IMR-90 (cell line): ENCODE measurements at regions not wholly inside any gene's neighbourhood (a gene's known extent, or its start where the extent isn't known, plus 50 kb on each side); places are given as distances from the start of the nearest gene placed in this dataset.

Experiments
- ATAC-seq: fragments of 200-7000 bp; cut with Tn5 transposase; 2 replicates; pipeline ENCODE4 v1.9.1; 2020; ENCODE audit warnings: low read depth, mild to moderate bottlenecking, moderate library complexity
- BruUV-seq: library from RNA; stranded (reverse); fragments of 400-500 nt; replicated peaks from 2 replicates; lab custom pipeline; 2021; lab: Mats Ljungman, UMichigan
- CTCF ChIA-PET: fragments of 300-600 bp; formaldehyde crosslinking; extraction: SDS; loops from one replicate; lab custom pipeline; 2021; ENCODE audit warnings: antibody characterized with exemption; lab: Yijun Ruan, JAX
- POLR2A ChIA-PET: fragments of 300-600 bp; sonication (Branson Sonifier 250); formaldehyde crosslinking; loops from one replicate; lab custom pipeline; 2022; ENCODE audit warnings: antibody characterized with exemption; ENCODE audit not compliant: unreplicated experiment; lab: Charles Lee
- DNase-seq: peaks from one replicate; pipeline ENCODE4 v3.0.0; 2013
- H2AFZ ChIP-seq: replicated peaks from 2 replicates; pipeline ENCODE3; 2013; ENCODE audit warnings: low read length, mild to moderate bottlenecking; ENCODE audit not compliant: poor library complexity
- H2AK5ac ChIP-seq: 2 replicates; pipeline ENCODE4 v1.6.1; 2013; ENCODE audit warnings: low read depth, low read length, inconsistent platforms
- H2AK9ac ChIP-seq: replicated peaks from 2 replicates; pipeline ENCODE3; 2013; ENCODE audit warnings: mild to moderate bottlenecking, low read depth, low read length, moderate library complexity; ENCODE audit not compliant: poor library complexity
- H2BK120ac ChIP-seq: 2 replicates; pipeline ENCODE4 v1.6.1; 2013; ENCODE audit warnings: low read depth, low read length, inconsistent platforms
- H2BK15ac ChIP-seq: 3 replicates; pipeline ENCODE4 v1.6.1; 2013; ENCODE audit warnings: low read depth, low read length, inconsistent platforms
- H2BK20ac ChIP-seq: 2 replicates; pipeline ENCODE4 v1.6.1; 2013; ENCODE audit warnings: low read depth, mild to moderate bottlenecking, inconsistent platforms, low read length, moderate library complexity
- H2BK5ac ChIP-seq: 2 replicates; pipeline ENCODE4 v1.6.1; 2013; ENCODE audit warnings: mild to moderate bottlenecking, low read depth, low read length, inconsistent platforms; ENCODE audit not compliant: poor library complexity, severe bottlenecking
- H3K14ac ChIP-seq: replicated peaks from 2 replicates; pipeline ENCODE4 v1.6.1; 2013; ENCODE audit warnings: low read depth, low read length, inconsistent platforms
- H3K18ac ChIP-seq: 2 replicates; pipeline ENCODE4 v1.6.1; 2013; ENCODE audit warnings: low read depth, low read length, control low read depth
- H3K23ac ChIP-seq: 2 replicates; pipeline ENCODE4 v1.6.1; 2013; ENCODE audit warnings: low read depth, low read length, inconsistent platforms
- H3K27ac ChIP-seq: 2 replicates; pipeline ENCODE4 v1.5.1; 2013; ENCODE audit warnings: mild to moderate bottlenecking, control low read depth, low read length; ENCODE audit not compliant: insufficient read depth
- H3K27me3 ChIP-seq: 2 replicates; pipeline ENCODE4 v1.6.1; 2013; ENCODE audit warnings: low read length; ENCODE audit not compliant: control insufficient read depth, insufficient read depth
- H3K36me3 ChIP-seq: 2 replicates; pipeline ENCODE4 v1.6.1; 2013; ENCODE audit warnings: low read length, mixed read lengths; ENCODE audit not compliant: control insufficient read depth, insufficient read depth
- H3K4ac ChIP-seq: 2 replicates; pipeline ENCODE4 v1.6.1; 2013; ENCODE audit warnings: low read depth, low read length, inconsistent platforms
- H3K4me1 ChIP-seq: 2 replicates; pipeline ENCODE4 v1.6.1; 2013; ENCODE audit warnings: low read length, mixed read lengths; ENCODE audit not compliant: control insufficient read depth, insufficient read depth
- H3K4me2 ChIP-seq: 2 replicates; pipeline ENCODE4 v1.6.1; 2013; ENCODE audit warnings: low read depth, mild to moderate bottlenecking, control low read depth, low read length, moderate library complexity
- H3K4me3 ChIP-seq: 2 replicates; pipeline ENCODE4 v1.5.1; 2013; ENCODE audit warnings: low read depth, mild to moderate bottlenecking, control low read depth, low read length, moderate library complexity; ENCODE audit not compliant: insufficient read depth
- H3K56ac ChIP-seq: 2 replicates; pipeline ENCODE4 v1.6.1; 2013; ENCODE audit warnings: low read length, inconsistent platforms; ENCODE audit not compliant: insufficient read depth; ENCODE audit errors: extremely low read depth
- H3K79me1 ChIP-seq, 2 experiments: 2 replicates each; pipeline ENCODE4 v1.6.1; 2013; ENCODE audit warnings: low read length in 2 of 2, inconsistent platforms in 1 of 2, low read depth in 1 of 2
- H3K9ac ChIP-seq: 2 replicates; pipeline ENCODE4 v1.6.1; 2013; ENCODE audit warnings: low read depth, low read length, control low read depth
- H3K9me1 ChIP-seq: 2 replicates; pipeline ENCODE4 v1.6.1; 2013; ENCODE audit warnings: low read length, inconsistent platforms; ENCODE audit not compliant: insufficient read depth
- H3K9me3 ChIP-seq: 2 replicates; pipeline ENCODE4 v1.6.1; 2013; ENCODE audit warnings: low read length; ENCODE audit not compliant: control insufficient read depth, insufficient read depth
- H4K20me1 ChIP-seq: 2 replicates; pipeline ENCODE4 v1.6.1; 2013; ENCODE audit warnings: low read length, inconsistent platforms; ENCODE audit not compliant: insufficient read depth
- H4K5ac ChIP-seq: 2 replicates; pipeline ENCODE4 v1.6.1; 2013; ENCODE audit warnings: mild to moderate bottlenecking, low read depth, low read length, control low read depth
- H4K8ac ChIP-seq, 2 experiments: 2 replicates each; pipeline ENCODE4 v1.6.1; 2013; ENCODE audit warnings: low read depth in 2 of 2, low read length in 2 of 2, control low read depth in 1 of 2, inconsistent platforms in 1 of 2
- H4K91ac ChIP-seq: 2 replicates; pipeline ENCODE4 v1.6.1; 2013; ENCODE audit warnings: low read depth, low read length, inconsistent platforms; ENCODE audit not compliant: insufficient read depth
- BHLHE40 ChIP-seq: fragments of 150-350 bp; IDR thresholded peaks from 2 replicates; pipeline ENCODE4 v1.6.1; 2016; ENCODE audit warnings: mild to moderate bottlenecking, low read depth, low read length
- CEBPB ChIP-seq: IDR thresholded peaks from 2 replicates; pipeline ENCODE4 v1.6.1; 2012; ENCODE audit warnings: low read depth, low read length, improper control_type of control experiment
- CTCF ChIP-seq: conservative IDR thresholded peaks from 2 replicates; pipeline ENCODE4 v1.5.1; 2012; ENCODE audit warnings: mild to moderate bottlenecking, low read depth, low read length, improper control_type of control experiment
- ELK1 ChIP-seq: fragments of 150-350 bp; IDR thresholded peaks from 2 replicates; pipeline ENCODE4 v1.6.1; 2016; ENCODE audit warnings: low read depth, mild to moderate bottlenecking, low read length, moderate library complexity, borderline replicate concordance
- FOS ChIP-seq: fragments of 150-350 bp; IDR thresholded peaks from 2 replicates; pipeline ENCODE4 v1.6.1; 2016; ENCODE audit warnings: low read depth, low read length
- MAFK ChIP-seq: IDR thresholded peaks from 2 replicates; pipeline ENCODE4 v1.6.1; 2012; ENCODE audit warnings: low read depth, low read length, improper control_type of control experiment
- MXI1 ChIP-seq: IDR thresholded peaks from 2 replicates; pipeline ENCODE4 v1.6.1; 2012; ENCODE audit warnings: low read depth, mild to moderate bottlenecking, low read length, moderate library complexity, borderline replicate concordance
- NFE2L2 ChIP-seq: fragments of 150-350 bp; IDR thresholded peaks from 2 replicates; pipeline ENCODE4 v1.6.1; 2016; ENCODE audit warnings: low read depth, mild to moderate bottlenecking, low read length
- POLR2A ChIP-seq: IDR thresholded peaks from 2 replicates; pipeline ENCODE4 v1.6.1; 2012; ENCODE audit warnings: mild to moderate bottlenecking, low read depth, low read length
- RAD21 ChIP-seq: IDR thresholded peaks from 2 replicates; pipeline ENCODE4 v1.6.1; 2012; ENCODE audit warnings: low read length, improper control_type of control experiment
- SMC3 ChIP-seq: fragments of 150-350 bp; IDR thresholded peaks from 2 replicates; pipeline ENCODE4 v1.6.1; 2016; ENCODE audit warnings: low read depth, mild to moderate bottlenecking, antibody characterized with exemption, low read length, moderate library complexity
- USF2 ChIP-seq: fragments of 150-350 bp; IDR thresholded peaks from 2 replicates; pipeline ENCODE4 v1.6.1; 2017; ENCODE audit warnings: mild to moderate bottlenecking, antibody characterized with exemption, low read length, low read depth
- WGBS, 2 experiments: methylation state at CpG; one replicate each; pipeline versions ENCODE4 v1.1.5 to v1.1.7; 2013; ENCODE audit warnings: missing lambda C conversion rate in 2 of 2; ENCODE audit not compliant: insufficient read length in 1 of 2; ENCODE audit errors: extremely low coverage in 2 of 2; 5-methylcytosine and 5-hydroxymethylcytosine counted together
- dilution Hi-C: fragments of 300-500 bp; cut with HindIII; formaldehyde crosslinking; loops from one replicate; pipeline ENCODE4 v1.14.3; 2018; ENCODE audit warnings: low sequenced_read_pairs; ENCODE audit not compliant: unreplicated experiment
- in situ Hi-C: fragments of 300-500 bp; cut with MboI; formaldehyde crosslinking; loops from 3 replicates; pipeline ENCODE4 v1.14.3; 2019; ENCODE audit warnings: low sequenced_read_pairs, inconsistent platforms, mixed read lengths
- intact Hi-C: fragments of 100-400 bp; cut with micrococcal nuclease; formaldehyde crosslinking; loops from 2 replicates; pipeline ENCODE4 v1.10.0; 2022

- 0% methylated on average over 2 of the region's 8 CpGs; no CpG with 5 or more reads in 1 of the 2 experiments for WGBS, 2 experiments
- intact Hi-C loops (loop anchor here (1.0 to 5.0 kb wide), 3 partner anchors 17 to 41 kb away; no protein-coding TSS in a partner anchor), dilution Hi-C loops (no loop called here), in situ Hi-C loops (no loop called here)
- H4K91ac ChIP-seq: peak overlapping the region; percentile 95; the same call in 1 of the 2 replicates
- peak; percentile 31; the same call in 1 of the 2 replicates for TF ChIP-seq MAFK
- no peak for TF ChIP-seq USF2
- peak; percentile 32; the same call in 1 of the 2 replicates for TF ChIP-seq RAD21
- TF ChIP-seq FOS: peak; percentile 97
- peak; percentile 57 for TF ChIP-seq POLR2A
- TF ChIP-seq MXI1: no peak
- TF ChIP-seq BHLHE40: peak; percentile 67; the same call in 1 of the 2 replicates
- TF ChIP-seq CTCF: no peak
- 0 out of 2 replicates have a peak, but pooled peaks have one; percentile 21 for TF ChIP-seq NFE2L2
- TF ChIP-seq CEBPB: peak; percentile 86
- no peak for TF ChIP-seq ELK1
- no peak for TF ChIP-seq SMC3
- peak overlapping the region; percentile 72 for H3K4me2 ChIP-seq
- peak overlapping the region; percentile 99; the same call in 2 of the 3 replicates for H2BK15ac ChIP-seq
- H2AK5ac ChIP-seq: peak overlapping the region; percentile 93; the same call in 1 of the 2 replicates
- H2BK120ac ChIP-seq: peak overlapping the region; percentile 97
- no peaks in the 10 kb centered on the region for H3K36me3 ChIP-seq
- POLR2A ChIA-PET: interaction anchor here (0.6 kb wide), 1 partner anchor 29 kb away, joined by 3 read pairs; no protein-coding TSS in a partner anchor
- peak overlapping the region; percentile 94; the same call in 1 of the 2 replicates for H4K5ac ChIP-seq
- H3K23ac ChIP-seq: peak overlapping the region; percentile 6; the same call in 1 of the 2 replicates
- H3K4ac ChIP-seq: peak overlapping the region; percentile 93; the same call in 1 of the 2 replicates
- peaks cover 22% of the 10 kb centered on the region for H3K4me1 ChIP-seq
- H2AFZ ChIP-seq: no peak overlapping the region
- H3K79me1 ChIP-seq: peaks cover 0 to 35% of the 10 kb centered on the region in 2 experiments; a peak in 2 of 4 replicates
- no TSS peak for BruUV-seq
- peak overlapping the region; percentile 31; the same call in 1 of the 2 replicates for H3K9ac ChIP-seq
- peak overlapping the region; percentile 95 for H2BK20ac ChIP-seq
- peak overlapping the region; percentile 91; the same call in 1 of the 2 replicates for H3K14ac ChIP-seq
- ATAC-seq (peak; percentile 79), DNase-seq (peak; percentile 100)
- CTCF ChIA-PET: interaction anchor here (1.2 to 2.0 kb wide), 2 partner anchors 29 to 58 kb away, joined by 3 to 5 read pairs; no protein-coding TSS in a partner anchor
- H4K8ac ChIP-seq: peak overlapping the region; percentile 91 to 98
- H3K4me3 ChIP-seq: no peak overlapping the region
- H3K9me1 ChIP-seq: peaks cover 11% of the 10 kb centered on the region
- peaks cover 4% of the 10 kb centered on the region for H3K9me3 ChIP-seq
- peak overlapping the region; percentile 65 for H3K56ac ChIP-seq
- H3K18ac ChIP-seq: peak overlapping the region; percentile 96
- peak overlapping the region; percentile 98 for H2BK5ac ChIP-seq
- H4K20me1 ChIP-seq: no peaks in the 10 kb centered on the region
- peak overlapping the region; percentile 78 for H3K27ac ChIP-seq
- no peaks in the 10 kb centered on the region for H3K27me3 ChIP-seq
- H2AK9ac ChIP-seq: no peak overlapping the region
Observed at GRCh38 chr12:65631621-65632111, 192.6 kb upstream of the HMGA2 start.
